CD4-positive, alpha-beta T cell (primary cell): ENCODE measurements at regions not wholly inside any gene's neighbourhood (a gene's known extent, or its start where the extent isn't known, plus 50 kb on each side); places are given as distances from the start of the nearest gene placed in this dataset.

ENCODE experiments used
- ATAC-seq: fragments of 200-7000 bp; cut with Tn5 transposase; one replicate; pipeline ENCODE4 v1.10.0; 2022; ENCODE audit warnings: mild to moderate bottlenecking; ENCODE audit not compliant: poor library complexity
- CTCF ChIA-PET: fragments of 350-600 bp; sonication (Branson Sonifier 250); formaldehyde crosslinking; loops from one replicate; lab custom pipeline; 2021; ENCODE audit warnings: antibody characterized with exemption, inconsistent platforms; lab: Charles Lee
- POLR2A ChIA-PET: fragments of 350-600 bp; sonication (Branson Sonifier 250); formaldehyde crosslinking; loops from one replicate; lab custom pipeline; 2021; ENCODE audit warnings: antibody characterized with exemption, inconsistent platforms; lab: Charles Lee
- DNase-seq, 14 experiments: peaks; one replicate each; pipeline ENCODE4 v3.0.0-alpha.2; 2013 to 2020; ENCODE audit warnings: mixed read lengths in 2 of 14
- H3K27ac ChIP-seq, 2 donors: one replicate each; pipeline versions ENCODE4 v1.5.1 to v1.7.0; 2013; ENCODE audit warnings: low read length in 2 of 2, low read depth in 1 of 2, mild to moderate bottlenecking in 1 of 2
- H3K27me3 ChIP-seq, 2 experiments: 1 replicate in 1 of 2; 2 replicates in 1 of 2; pipeline versions ENCODE4 v1.6.1 to v1.7.0; 2013; ENCODE audit warnings: low read length in 2 of 2, control low read depth in 1 of 2, mild to moderate bottlenecking in 1 of 2, moderate library complexity in 1 of 2; ENCODE audit not compliant: insufficient read depth in 2 of 2, control insufficient read depth in 1 of 2
- H3K36me3 ChIP-seq: one replicate; pipeline ENCODE4 v1.6.1; 2013; ENCODE audit warnings: low read length, control low read depth; ENCODE audit not compliant: insufficient read depth
- H3K4me1 ChIP-seq: one replicate; pipeline ENCODE4 v1.6.1; 2013; ENCODE audit warnings: low read length, control low read depth; ENCODE audit not compliant: insufficient read depth
- H3K4me3 ChIP-seq: one replicate; pipeline ENCODE4 v1.5.1; 2013; ENCODE audit warnings: mild to moderate bottlenecking, low read length, moderate library complexity
- H3K9me3 ChIP-seq, 2 experiments: 1 replicate in 1 of 2; 2 replicates in 1 of 2; pipeline versions ENCODE4 v1.6.1 to v1.7.0; 2013; ENCODE audit warnings: low read length in 2 of 2, mild to moderate bottlenecking in 2 of 2, control low read depth in 1 of 2, moderate library complexity in 1 of 2; ENCODE audit not compliant: control insufficient read depth in 1 of 2, insufficient read depth in 1 of 2
- H3K27ac Mint-ChIP-seq: one replicate; pipeline ENCODE4 v1.8.0; 2020; ENCODE audit warnings: mixed read lengths
- H3K27me3 Mint-ChIP-seq: one replicate; pipeline ENCODE4 v1.8.0; 2021; ENCODE audit warnings: mixed read lengths
- H3K36me3 Mint-ChIP-seq: one replicate; pipeline ENCODE4 v1.8.0; 2021; ENCODE audit warnings: low read depth, mixed read lengths
- H3K4me1 Mint-ChIP-seq: one replicate; pipeline ENCODE4 v1.8.0; 2021; ENCODE audit warnings: low read depth, mixed read lengths
- H3K4me3 Mint-ChIP-seq: one replicate; pipeline ENCODE4 v1.8.0; 2020; ENCODE audit warnings: mild to moderate bottlenecking, mixed read lengths
- H3K9me3 Mint-ChIP-seq: one replicate; pipeline ENCODE4 v1.8.0; 2020; ENCODE audit warnings: mixed read lengths
- CTCF ChIP-seq: fragments of 200-600 bp; IDR thresholded peaks from one replicate; pipeline ENCODE4 v1.8.0; 2022; ENCODE audit warnings: antibody characterized with exemption, mild to moderate bottlenecking
- intact Hi-C, 2 experiments: fragments of 100-400 bp; cut with DNase I in 1 of 2; cut with micrococcal nuclease in 1 of 2; formaldehyde crosslinking; loops; one replicate each; pipeline versions ENCODE4 v1.15.1 to v1.9.0; 2023 to 2025; cut with DNase I, micrococcal nuclease

- CTCF ChIA-PET: no interaction called here
- TF ChIP-seq CTCF: no peak
- Mint-ChIP-seq H3K4me3 (no peak overlapping the region), H3K36me3 (no peaks in the 10 kb centered on the region), H3K4me1 (no peaks in the 10 kb centered on the region), H3K27ac (no peak overlapping the region), H3K27me3 (peaks cover 3% of the 10 kb centered on the region), H3K9me3 (no peaks in the 10 kb centered on the region)
- H3K4me3 ChIP-seq: no peak overlapping the region
- H3K36me3 ChIP-seq: no peaks in the 10 kb centered on the region
- POLR2A ChIA-PET: no interaction called here
- H3K4me1 ChIP-seq: no peaks in the 10 kb centered on the region
- intact Hi-C loops: no loop called here
- H3K9me3 ChIP-seq: peaks cover 0 to 4% of the 10 kb centered on the region in 2 experiments
- H3K27me3 ChIP-seq: peaks cover 0 to 2% of the 10 kb centered on the region in 2 experiments
- no peak for DNase-seq
- no peak for ATAC-seq
- no peak overlapping the region for H3K27ac ChIP-seq
These were observed 201.6 kb upstream of the TWIST2 start for GRCh38 chr2:238646281-238646680.

- POLR2A ChIA-PET: no interaction called here
- no peak overlapping the region for H3K4me3 ChIP-seq
- Mint-ChIP-seq H3K4me3 (no peak overlapping the region), H3K27me3 (no peaks in the 10 kb centered on the region), H3K27ac (no peak overlapping the region), H3K4me1 (no peaks in the 10 kb centered on the region), H3K9me3 (no peaks in the 10 kb centered on the region), H3K36me3 (no peaks in the 10 kb centered on the region)
- CTCF ChIA-PET: no interaction called here
- peaks cover 0 to 2% of the 10 kb centered on the region in 2 experiments for H3K27me3 ChIP-seq
- no peak for TF ChIP-seq CTCF
- DNase-seq (no peak), ATAC-seq (no peak)
- H3K9me3 ChIP-seq: peaks cover 0 to 4% of the 10 kb centered on the region in 2 experiments
- H3K4me1 ChIP-seq: no peaks in the 10 kb centered on the region
- intact Hi-C loops: no loop called here
- no peaks in the 10 kb centered on the region for H3K36me3 ChIP-seq
- H3K27ac ChIP-seq: no peak overlapping the region
These were observed 201.1 kb upstream of the TWIST2 start for GRCh38 chr2:238646803-238647202.

- POLR2A ChIA-PET: no interaction called here
- H3K4me3 ChIP-seq: no peak overlapping the region
- no peak for TF ChIP-seq CTCF
- ATAC-seq (no peak), DNase-seq (no peak)
- H3K27ac ChIP-seq: no peak overlapping the region
- H3K4me1 ChIP-seq: no peaks in the 10 kb centered on the region
- no peaks in the 10 kb centered on the region for H3K36me3 ChIP-seq
- CTCF ChIA-PET: no interaction called here
- peaks cover 0 to 10% of the 10 kb centered on the region in 2 experiments for H3K9me3 ChIP-seq
- no peaks in the 10 kb centered on the region for H3K36me3 Mint-ChIP-seq
- H3K27me3 ChIP-seq: peaks cover 0 to under 1% of the 10 kb centered on the region in 2 experiments
- no peaks in the 10 kb centered on the region for H3K9me3 Mint-ChIP-seq
- no peak overlapping the region for H3K27ac Mint-ChIP-seq
- intact Hi-C loops: no loop called here
- no peak overlapping the region for H3K4me3 Mint-ChIP-seq
- no peaks in the 10 kb centered on the region for H3K4me1 Mint-ChIP-seq
- H3K27me3 Mint-ChIP-seq: peaks cover 4% of the 10 kb centered on the region
These were observed 198.8 kb upstream of the TWIST2 start for GRCh38 chr2:238649123-238649522.
